PC-9 (cell line): ENCODE measurements at regions not wholly inside any gene's neighbourhood (a gene's known extent, or its start where the extent isn't known, plus 50 kb on each side); places are given as distances from the start of the nearest gene placed in this dataset.

ENCODE experiments used
- BruUV-seq: library from RNA; stranded (reverse); fragments of 400-500 nt; replicated peaks from 2 replicates; lab custom pipeline; 2021; lab: Mats Ljungman, UMichigan
- CTCF ChIA-PET: fragments of 300-600 bp; sonication (Branson Sonifier 250); formaldehyde crosslinking; loops from one replicate; lab custom pipeline; 2022; ENCODE audit warnings: antibody characterized with exemption; lab: Charles Lee
- POLR2A ChIA-PET: fragments of 300-600 bp; sonication (Branson Sonifier 250); formaldehyde crosslinking; loops from one replicate; lab custom pipeline; 2022; ENCODE audit warnings: antibody characterized with exemption; ENCODE audit not compliant: unreplicated experiment; lab: Charles Lee
- DNase-seq, 2 experiments: peaks; one replicate each; pipeline versions ENCODE4 v3.0.0 to v3.0.0-alpha.2; 2015 to 2022; ENCODE audit warnings: mixed read lengths in 1 of 2
- H2AFZ ChIP-seq: fragments of 200-600 bp; sonication (generic); 2 replicates; pipeline ENCODE4 v1.8.1; 2017; ENCODE audit warnings: antibody characterized with exemption
- H3F3A ChIP-seq: fragments of 200-600 bp; sonication (generic); 2 replicates; pipeline ENCODE4 v1.8.1; 2017; ENCODE audit warnings: antibody characterized with exemption, mild to moderate bottlenecking, low read depth; ENCODE audit not compliant: insufficient read depth
- H3K27ac ChIP-seq: fragments of 200-600 bp; sonication (generic); 2 replicates; pipeline ENCODE4 v1.6.1; 2016; ENCODE audit warnings: mixed run types
- H3K27me3 ChIP-seq: fragments of 200-600 bp; sonication (generic); 2 replicates; pipeline ENCODE4 v1.6.1; 2016; ENCODE audit warnings: low read depth, mixed run types; ENCODE audit not compliant: insufficient read depth
- H3K36me3 ChIP-seq: fragments of 200-600 bp; sonication (generic); 2 replicates; pipeline ENCODE4 v1.6.1; 2016; ENCODE audit warnings: low read depth, mixed run types
- H3K4me1 ChIP-seq: fragments of 200-600 bp; sonication (generic); replicated peaks from 2 replicates; pipeline ENCODE4 v1.6.1; 2016; ENCODE audit warnings: mixed run types; ENCODE audit not compliant: insufficient read depth
- H3K4me2 ChIP-seq: fragments of 200-600 bp; sonication (generic); 2 replicates; pipeline ENCODE4 v1.6.1; 2017; ENCODE audit warnings: mixed run types
- H3K4me3 ChIP-seq: fragments of 200-600 bp; sonication (generic); 2 replicates; pipeline ENCODE4 v1.6.1; 2016; ENCODE audit warnings: mixed run types
- H3K79me2 ChIP-seq: fragments of 200-600 bp; sonication (generic); 2 replicates; pipeline ENCODE4 v1.6.1; 2017; ENCODE audit warnings: low read depth, mixed run types
- H3K9me2 ChIP-seq: fragments of 200-600 bp; sonication (generic); 2 replicates; pipeline ENCODE4 v1.8.1; 2017; ENCODE audit warnings: mild to moderate bottlenecking; ENCODE audit not compliant: insufficient read depth
- H3K9me3 ChIP-seq: fragments of 200-600 bp; sonication (generic); 2 replicates; pipeline ENCODE4 v1.8.1; 2016; ENCODE audit warnings: low read depth; ENCODE audit not compliant: insufficient read depth
- H4K20me1 ChIP-seq: fragments of 200-600 bp; sonication (generic); 2 replicates; pipeline ENCODE4 v1.8.1; 2017; ENCODE audit not compliant: insufficient read depth
- CTCF ChIP-seq: fragments of 200-600 bp; sonication (generic); conservative IDR thresholded peaks from 2 replicates; pipeline ENCODE4 v1.6.1; 2017; ENCODE audit warnings: mixed run types, antibody characterized with exemption, mild to moderate bottlenecking, moderate library complexity
- EZH2 ChIP-seq: fragments of 200-600 bp; sonication (generic); IDR thresholded peaks from 2 replicates; pipeline ENCODE4 v1.8.0; 2017; ENCODE audit warnings: antibody characterized with exemption, low read depth
- intact Hi-C: fragments of 100-400 bp; cut with micrococcal nuclease; formaldehyde crosslinking; loops from one replicate; pipeline ENCODE4 v1.10.0; 2022; ENCODE audit not compliant: unreplicated experiment

GRCh38 chr1:213738658-213739057 is 249.1 kb upstream of the PROX1 start:
- H3K4me3 ChIP-seq: no peak overlapping the region
- H2AFZ ChIP-seq: no peak overlapping the region
- ChIA-PET CTCF (interaction anchor here (0.7 kb wide), 1 partner anchor 404 kb away, joined by 6 read pairs; no protein-coding TSS in a partner anchor), POLR2A (no interaction called here)
- H3K4me1 ChIP-seq: no peaks in the 10 kb centered on the region
- no peaks in the 10 kb centered on the region for H4K20me1 ChIP-seq
- BruUV-seq: no TSS peak
- no peaks in the 10 kb centered on the region for H3K79me2 ChIP-seq
- no peak overlapping the region for H3K4me2 ChIP-seq
- no peak overlapping the region for H3K27ac ChIP-seq
- H3K36me3 ChIP-seq: no peaks in the 10 kb centered on the region
- DNase-seq: no peak
- no peaks in the 10 kb centered on the region for H3K27me3 ChIP-seq
- TF ChIP-seq EZH2: no peak
- TF ChIP-seq CTCF: no peak
- H3F3A ChIP-seq: no peaks in the 10 kb centered on the region
- no peaks in the 10 kb centered on the region for H3K9me2 ChIP-seq
- H3K9me3 ChIP-seq: 0 out of 2 replicates have a peak, but pooled peaks cover 2% of the 10 kb centered on the region
- intact Hi-C loops: no loop called here

- TF ChIP-seq EZH2: no peak
- no peak for TF ChIP-seq CTCF
- H3K4me3 ChIP-seq: no peak overlapping the region
- no peak for DNase-seq
- no peaks in the 10 kb centered on the region for H3K79me2 ChIP-seq
- ChIA-PET CTCF (no interaction called here), POLR2A (no interaction called here)
- H3K36me3 ChIP-seq: no peaks in the 10 kb centered on the region
- H3F3A ChIP-seq: no peaks in the 10 kb centered on the region
- H2AFZ ChIP-seq: no peak overlapping the region
- no peak overlapping the region for H3K27ac ChIP-seq
- intact Hi-C loops: no loop called here
- no peak overlapping the region for H3K4me2 ChIP-seq
- no peaks in the 10 kb centered on the region for H3K4me1 ChIP-seq
- H3K9me3 ChIP-seq: no peaks in the 10 kb centered on the region
- BruUV-seq: no TSS peak
- H4K20me1 ChIP-seq: no peaks in the 10 kb centered on the region
- no peaks in the 10 kb centered on the region for H3K27me3 ChIP-seq
- no peaks in the 10 kb centered on the region for H3K9me2 ChIP-seq
Measured at GRCh38 chr1:213742992-213743391, 244.8 kb upstream of the PROX1 start.

- Histone ChIP-seq H3K36me3 (no peaks in the 10 kb centered on the region), H3F3A (no peaks in the 10 kb centered on the region), H3K27ac (no peak overlapping the region), H3K79me2 (no peaks in the 10 kb centered on the region), H3K9me2 (no peaks in the 10 kb centered on the region), H4K20me1 (no peaks in the 10 kb centered on the region), H3K9me3 (no peaks in the 10 kb centered on the region; the same call in 1 of the 2 replicates), H2AFZ (no peak overlapping the region), H3K4me3 (no peak overlapping the region), H3K4me1 (no peaks in the 10 kb centered on the region), H3K4me2 (no peak overlapping the region), H3K27me3 (no peaks in the 10 kb centered on the region)
- TF ChIP-seq EZH2 (no peak), CTCF (no peak)
- intact Hi-C loops: no loop called here
- POLR2A ChIA-PET: no interaction called here
- BruUV-seq: no TSS peak
- CTCF ChIA-PET: no interaction called here
- no peak for DNase-seq
Measured at GRCh38 chr1:213744780-213745179, 243.0 kb upstream of the PROX1 start.
